ENCODE measurements at regions not wholly inside any gene's neighbourhood (a gene's known extent, or its start where the extent isn't known, plus 50 kb on each side); places are given as distances from the start of the nearest gene placed in this dataset.
"Not testable (repeated sequence)": the region's sequence is repeated elsewhere in the genome, so short reads cannot be mapped to it uniquely, and the experiment has no call there.

GRCh38 chr2:37748541-37748940 is 77.1 kb upstream of the CDC42EP3 start:
- peaks cover 0 to 18% (median 0%) of the 10 kb centered on the region in 12 donors for H3K4me1 ChIP-seq
- ATAC-seq = no peak
- H3K27me3 ChIP-seq = no peaks in the 10 kb centered on the region
- intact Hi-C loops (cut with DNase I) = no loop called here
- no peaks in the 10 kb centered on the region for H3K9me3 ChIP-seq
- H3K4me3 ChIP-seq = no peak overlapping the region
- TF ChIP-seq CTCF (IDR thresholded peaks at IDR 0.05) (no peak), POLR2A (IDR thresholded peaks at IDR 0.05) (no peak)
- no peaks in the 10 kb centered on the region for H3K36me3 ChIP-seq
- no peak for DNase-seq
- no peak overlapping the region for H3K27ac ChIP-seq
- WGBS, 4 donors = 73 to 86% (median 78%) methylated on average over 4 of the region's 4 CpGs

- H3K4me3 ChIP-seq; DNase-seq; H3K27me3 ChIP-seq; intact Hi-C loops (cut with DNase I); H3K36me3 ChIP-seq; H3K9me3 ChIP-seq; ATAC-seq; H3K27ac ChIP-seq: not testable (repeated sequence)
- peaks cover 0 to 18% (median 0%) of the 10 kb centered on the region in 12 donors for H3K4me1 ChIP-seq
These were observed 78.8 kb upstream of the CDC42EP3 start for GRCh38 chr2:37750286-37750685.

- intact Hi-C loops (cut with DNase I) = no loop called here
- ATAC-seq (no peak), DNase-seq (no peak)
- TF ChIP-seq POLR2A (IDR thresholded peaks at IDR 0.05) (no peak), CTCF (IDR thresholded peaks at IDR 0.05) (no peak)
- peaks cover 0 to 15% (median 0%) of the 10 kb centered on the region in 12 donors for H3K4me1 ChIP-seq
- no peaks in the 10 kb centered on the region for H3K36me3 ChIP-seq
- H3K4me3 ChIP-seq = no peak overlapping the region
- no peaks in the 10 kb centered on the region for H3K27me3 ChIP-seq
- H3K9me3 ChIP-seq = no peaks in the 10 kb centered on the region
- 72 to 96% (median 91%) methylated on average over 2 to 4 of the region's 4 CpGs for WGBS, 4 donors
- H3K27ac ChIP-seq = no peak overlapping the region
These were observed 81.3 kb upstream of the CDC42EP3 start for GRCh38 chr2:37752766-37753165.

- WGBS, 4 donors = 93 to 96% (median 95%) methylated on average over 8 of the region's 8 CpGs
- Histone ChIP-seq H3K4me3 (no peak overlapping the region), H3K27me3 (no peaks in the 10 kb centered on the region), H3K27ac (no peak overlapping the region), H3K36me3 (no peaks in the 10 kb centered on the region), H3K9me3 (no peaks in the 10 kb centered on the region), H3K4me1 (peaks cover 0 to 6% (median 0%) of the 10 kb centered on the region in 12 donors)
- intact Hi-C loops (cut with DNase I) = no loop called here
- no peak for TF ChIP-seq CTCF (IDR thresholded peaks at IDR 0.05)
- TF ChIP-seq POLR2A (IDR thresholded peaks at IDR 0.05) = no peak
- no peak for ATAC-seq
- DNase-seq = no peak
These were observed 82.3 kb upstream of the CDC42EP3 start for GRCh38 chr2:37753758-37754157.

- DNase-seq; H3K27me3 ChIP-seq; ATAC-seq; H3K27ac ChIP-seq; intact Hi-C loops (cut with DNase I); H3K4me3 ChIP-seq; H3K9me3 ChIP-seq; H3K4me1 ChIP-seq; H3K36me3 ChIP-seq: not testable (repeated sequence)
- WGBS, 4 donors = 92 to 98% (median 94%) methylated on average over 1 of the region's 1 CpG
These were observed 84.6 kb upstream of the CDC42EP3 start for GRCh38 chr2:37755961-37756559.

- intact Hi-C loops (cut with DNase I); ATAC-seq; H3K4me3 ChIP-seq; H3K9me3 ChIP-seq; H3K36me3 ChIP-seq; DNase-seq; H3K27me3 ChIP-seq; H3K27ac ChIP-seq: not testable (repeated sequence)
- peaks cover 0 to 19% (median 0%) of the 10 kb centered on the region in 12 donors for H3K4me1 ChIP-seq
These were observed 86.0 kb upstream of the CDC42EP3 start for GRCh38 chr2:37757456-37757855.

GRCh38 chr2:37758141-37758601 is 86.7 kb upstream of the CDC42EP3 start:
- H3K4me1 ChIP-seq = peaks cover 0 to 24% (median 0%) of the 10 kb centered on the region in 12 donors
- H3K27me3 ChIP-seq; intact Hi-C loops (cut with DNase I); H3K4me3 ChIP-seq; DNase-seq; ATAC-seq; H3K27ac ChIP-seq; H3K9me3 ChIP-seq; H3K36me3 ChIP-seq: not testable (repeated sequence)
- WGBS, 4 donors = 88 to 95% (median 91%) methylated on average over 1 of the region's 1 CpG

GRCh38 chr2:37759989-37760388 is 88.5 kb upstream of the CDC42EP3 start:
- H3K36me3 ChIP-seq; H3K27ac ChIP-seq; H3K27me3 ChIP-seq; H3K9me3 ChIP-seq; DNase-seq; intact Hi-C loops (cut with DNase I); ATAC-seq; H3K4me3 ChIP-seq: not testable (repeated sequence)
- WGBS, 4 donors = 92 to 95% (median 93%) methylated on average over 1 of the region's 1 CpG
- H3K4me1 ChIP-seq = peaks cover 0 to 32% (median 0%) of the 10 kb centered on the region in 12 donors
